ENCODE measurements at regions not wholly inside any gene's neighbourhood (a gene's known extent, or its start where the extent isn't known, plus 50 kb on each side); places are given as distances from the start of the nearest gene placed in this dataset.

DNA sequence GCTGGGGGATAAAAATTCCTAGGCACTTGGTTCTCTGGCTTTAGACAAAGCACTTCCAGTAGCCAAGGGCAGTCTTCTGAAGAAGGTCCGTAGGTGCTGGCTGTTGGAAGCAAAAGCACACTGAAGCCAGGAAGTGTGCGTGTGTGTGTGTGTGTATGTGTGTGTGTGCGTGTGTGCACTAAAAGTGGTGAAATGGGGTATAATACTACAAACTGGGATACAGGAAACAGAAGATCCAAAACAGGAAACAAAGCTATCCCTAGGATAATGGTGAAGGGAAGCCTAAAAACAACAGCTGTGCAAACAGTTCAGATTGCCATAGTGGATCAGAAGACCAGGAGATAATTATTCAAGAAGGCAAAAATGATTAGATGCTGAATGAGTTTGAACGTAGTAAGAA lies 103.4 kb downstream of the IL20RB start:
- Histone ChIP-seq H3K4me1 (ENCODE audit: control insufficient read depth, insufficient read depth, low read length, poor library complexity, severe bottlenecking) (no peaks in the 10 kb centered on the region), H3K27ac (ENCODE audit: low read depth, low read length, severe bottlenecking) (no peak overlapping the region), H3K4me3 (ENCODE audit: extremely low read depth, insufficient read depth, low read length, poor library complexity, severe bottlenecking) (no peak overlapping the region), H3K9me3 (ENCODE audit: control insufficient read depth, low read length) (no peaks in the 10 kb centered on the region), H3K36me3 (ENCODE audit: control insufficient read depth, insufficient read depth, low read length) (no peaks in the 10 kb centered on the region)
- WGBS, 2 experiments (ENCODE audit: insufficient coverage in 2 of 2): 79 to 86% methylated on average over 3 to 4 of the region's 4 CpGs

DNA sequence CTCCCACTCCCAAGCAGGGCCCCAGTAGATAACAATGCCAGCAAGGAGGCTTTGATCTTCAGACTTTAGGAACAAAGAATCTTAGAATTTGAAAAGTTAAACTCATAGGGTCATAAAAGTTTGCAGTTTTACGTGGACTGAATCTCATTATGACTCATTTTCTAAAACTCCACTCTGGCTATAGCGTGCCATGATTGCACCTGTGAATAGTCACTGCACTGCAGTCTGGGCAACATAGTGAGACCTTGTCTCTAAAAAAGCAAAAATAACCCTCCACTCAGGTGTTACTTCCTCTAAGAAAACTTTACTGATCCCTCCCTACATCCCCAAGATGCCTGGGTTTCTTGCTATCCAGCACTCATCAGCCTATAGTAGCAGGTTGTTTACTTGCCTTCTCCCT lies 104.5 kb downstream of the IL20RB start:
- H3K9me3 ChIP-seq (ENCODE audit: control insufficient read depth, low read length): no peaks in the 10 kb centered on the region
- no peaks in the 10 kb centered on the region for H3K36me3 ChIP-seq (ENCODE audit: control insufficient read depth, insufficient read depth, low read length)
- no peaks in the 10 kb centered on the region for H3K4me1 ChIP-seq (ENCODE audit: control insufficient read depth, insufficient read depth, low read length, poor library complexity, severe bottlenecking)
- no peak overlapping the region for H3K4me3 ChIP-seq (ENCODE audit: extremely low read depth, insufficient read depth, low read length, poor library complexity, severe bottlenecking)
- WGBS, 2 experiments (ENCODE audit: insufficient coverage in 2 of 2): 85 to 94% methylated on average over 2 of the region's 2 CpGs
- no peak overlapping the region for H3K27ac ChIP-seq (ENCODE audit: low read depth, low read length, severe bottlenecking)

DNA sequence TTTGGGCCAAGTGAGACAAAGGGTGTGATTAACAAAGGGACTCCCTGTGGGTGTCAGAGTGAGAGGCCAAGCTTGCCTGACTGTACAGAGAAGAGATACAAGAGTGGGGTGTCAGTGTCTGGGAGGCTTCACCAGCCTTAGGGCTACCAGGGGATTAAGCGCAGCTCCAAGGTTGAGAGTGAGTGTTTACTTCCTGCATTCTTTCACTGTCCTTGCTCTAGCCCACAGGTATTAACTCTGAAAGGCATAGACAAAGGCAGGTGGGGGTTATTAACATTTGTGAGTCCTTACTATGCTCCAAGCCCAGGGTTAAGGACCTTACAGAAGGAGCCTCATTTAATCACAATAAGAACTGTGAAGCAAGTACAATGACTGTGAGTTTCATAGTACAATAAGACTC lies 107.6 kb downstream of the IL20RB start:
- H3K4me1 ChIP-seq (ENCODE audit: control insufficient read depth, insufficient read depth, low read length, poor library complexity, severe bottlenecking): no peaks in the 10 kb centered on the region
- WGBS, 2 experiments (ENCODE audit: insufficient coverage in 2 of 2): no CpG with 5 or more reads among the region's 1 CpG
- no peaks in the 10 kb centered on the region for H3K9me3 ChIP-seq (ENCODE audit: control insufficient read depth, low read length)
- no peaks in the 10 kb centered on the region for H3K36me3 ChIP-seq (ENCODE audit: control insufficient read depth, insufficient read depth, low read length)
- no peak overlapping the region for H3K4me3 ChIP-seq (ENCODE audit: extremely low read depth, insufficient read depth, low read length, poor library complexity, severe bottlenecking)
- H3K27ac ChIP-seq (ENCODE audit: low read depth, low read length, severe bottlenecking): no peak overlapping the region

DNA sequence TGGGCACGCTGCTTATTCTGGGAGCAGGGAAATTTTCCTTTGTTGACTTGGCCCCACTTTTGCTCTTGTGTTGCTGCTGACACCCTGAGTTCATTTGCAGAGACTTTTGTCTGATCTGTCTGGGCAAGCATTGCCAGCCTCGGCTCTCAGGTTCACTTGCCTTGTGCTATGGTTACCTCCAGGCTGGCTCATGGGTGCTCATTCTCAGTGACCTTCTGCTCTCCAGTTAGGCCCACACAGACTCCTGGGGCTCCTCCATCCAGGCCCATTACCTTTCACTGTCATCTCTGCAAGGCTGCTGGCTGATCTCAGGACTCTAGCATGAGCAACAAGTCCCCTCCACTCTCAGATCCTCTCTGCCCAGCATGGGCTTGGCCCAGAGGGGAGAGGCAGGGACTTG lies 108.3 kb downstream of the IL20RB start:
- WGBS, 2 experiments (ENCODE audit: insufficient coverage in 2 of 2): 75 to 91% methylated on average over 2 of the region's 2 CpGs
- Histone ChIP-seq H3K36me3 (ENCODE audit: control insufficient read depth, insufficient read depth, low read length) (no peaks in the 10 kb centered on the region), H3K9me3 (ENCODE audit: control insufficient read depth, low read length) (no peaks in the 10 kb centered on the region), H3K4me3 (ENCODE audit: extremely low read depth, insufficient read depth, low read length, poor library complexity, severe bottlenecking) (no peak overlapping the region), H3K27ac (ENCODE audit: low read depth, low read length, severe bottlenecking) (no peak overlapping the region), H3K4me1 (ENCODE audit: control insufficient read depth, insufficient read depth, low read length, poor library complexity, severe bottlenecking) (no peaks in the 10 kb centered on the region)

DNA sequence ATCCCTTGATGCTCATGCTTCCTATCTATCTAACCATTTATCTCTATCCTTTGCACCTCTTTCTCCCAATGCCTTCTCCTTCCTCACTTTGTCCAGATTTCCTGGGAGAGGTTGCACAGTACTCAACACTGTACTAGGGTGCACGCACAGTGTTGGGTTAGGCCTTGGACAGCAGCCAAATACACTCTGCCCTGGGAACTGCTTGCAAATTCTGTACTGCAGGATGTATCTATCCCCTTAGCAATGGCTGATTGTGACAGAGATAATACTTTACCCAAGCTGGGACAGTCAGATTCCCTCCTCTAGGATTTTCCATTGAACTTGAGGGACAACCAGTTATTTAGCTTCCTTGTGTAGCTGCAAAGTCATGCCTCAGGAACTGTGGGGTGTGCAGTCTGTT lies 113.3 kb downstream of the IL20RB start:
- Histone ChIP-seq H3K27ac (ENCODE audit: low read depth, low read length, severe bottlenecking) (no peak overlapping the region), H3K9me3 (ENCODE audit: control insufficient read depth, low read length) (no peaks in the 10 kb centered on the region), H3K36me3 (ENCODE audit: control insufficient read depth, insufficient read depth, low read length) (no peaks in the 10 kb centered on the region), H3K4me1 (ENCODE audit: control insufficient read depth, insufficient read depth, low read length, poor library complexity, severe bottlenecking) (no peaks in the 10 kb centered on the region), H3K4me3 (ENCODE audit: extremely low read depth, insufficient read depth, low read length, poor library complexity, severe bottlenecking) (no peak overlapping the region)
- 100% methylated on average over 1 of the region's 1 CpG for WGBS, 2 experiments (ENCODE audit: insufficient coverage in 2 of 2)

DNA sequence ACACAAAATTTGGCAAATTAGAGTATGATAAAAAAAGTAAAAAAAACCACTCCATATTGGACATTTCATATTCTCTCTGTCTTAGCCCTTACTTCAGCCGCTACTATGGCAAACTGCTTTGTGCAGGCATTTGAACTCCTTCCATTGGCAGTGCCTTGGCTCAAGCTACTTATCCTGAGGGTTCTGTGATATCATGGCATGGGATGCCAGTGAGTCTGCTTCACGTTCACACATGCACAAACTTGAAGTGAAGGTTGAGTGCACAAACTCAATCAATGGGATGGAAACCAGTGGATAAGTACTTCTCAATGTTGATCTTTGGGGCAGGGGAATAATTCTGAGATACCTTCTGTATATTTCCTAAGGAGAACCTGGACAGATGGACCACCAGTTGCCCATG lies 117.2 kb downstream of the IL20RB start:
- H3K36me3 ChIP-seq (ENCODE audit: control insufficient read depth, insufficient read depth, low read length): no peaks in the 10 kb centered on the region
- 100% methylated on average over 1 to 2 of the region's 2 CpGs for WGBS, 2 experiments (ENCODE audit: insufficient coverage in 2 of 2)
- H3K9me3 ChIP-seq (ENCODE audit: control insufficient read depth, low read length): no peaks in the 10 kb centered on the region
- no peak overlapping the region for H3K4me3 ChIP-seq (ENCODE audit: extremely low read depth, insufficient read depth, low read length, poor library complexity, severe bottlenecking)
- H3K27ac ChIP-seq (ENCODE audit: low read depth, low read length, severe bottlenecking): no peak overlapping the region
- no peaks in the 10 kb centered on the region for H3K4me1 ChIP-seq (ENCODE audit: control insufficient read depth, insufficient read depth, low read length, poor library complexity, severe bottlenecking)

DNA sequence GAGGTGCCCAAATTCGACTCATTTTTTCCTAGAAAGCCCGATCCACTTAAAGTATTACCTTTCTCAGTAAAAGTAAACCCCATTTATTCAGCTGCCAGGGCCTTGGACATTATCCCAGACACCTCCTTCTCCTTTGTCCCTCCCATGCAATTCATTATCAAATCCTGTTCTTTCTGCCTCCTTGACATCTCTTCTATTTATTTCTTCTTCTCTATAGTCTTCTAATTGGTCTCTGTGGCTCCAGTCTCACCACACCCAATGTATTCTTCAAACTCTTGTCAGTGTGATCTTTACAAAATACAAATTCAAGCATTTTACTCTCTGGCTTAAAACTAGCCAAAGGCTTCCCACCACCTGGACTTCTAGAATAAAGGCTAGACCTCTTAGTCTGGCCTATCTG lies 120.3 kb downstream of the IL20RB start:
- 71 to 100% methylated on average over 2 of the region's 2 CpGs for WGBS, 2 experiments (ENCODE audit: insufficient coverage in 2 of 2)
- no peaks in the 10 kb centered on the region for H3K9me3 ChIP-seq (ENCODE audit: control insufficient read depth, low read length)
- no peaks in the 10 kb centered on the region for H3K4me1 ChIP-seq (ENCODE audit: control insufficient read depth, insufficient read depth, low read length, poor library complexity, severe bottlenecking)
- H3K36me3 ChIP-seq (ENCODE audit: control insufficient read depth, insufficient read depth, low read length): no peaks in the 10 kb centered on the region
- H3K4me3 ChIP-seq (ENCODE audit: extremely low read depth, insufficient read depth, low read length, poor library complexity, severe bottlenecking): no peak overlapping the region
- no peak overlapping the region for H3K27ac ChIP-seq (ENCODE audit: low read depth, low read length, severe bottlenecking)

DNA sequence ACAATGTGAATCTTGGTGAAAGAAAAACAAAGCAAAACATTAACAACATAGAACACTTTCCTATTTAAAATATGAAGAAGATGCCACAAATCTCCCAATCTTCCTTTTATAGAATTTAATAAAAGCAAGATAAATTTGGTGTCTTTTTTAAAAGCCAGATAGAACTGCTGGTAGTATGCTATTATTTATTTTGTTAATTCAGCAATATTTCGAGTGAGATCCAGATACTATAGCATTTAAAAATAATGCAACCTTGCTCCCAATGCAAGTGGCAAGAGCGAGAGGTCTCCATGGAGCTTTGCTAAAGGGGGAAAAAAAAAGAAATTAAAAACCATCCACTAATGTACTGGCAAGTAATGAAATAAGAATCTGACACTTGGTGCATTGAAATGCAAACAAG lies 121.8 kb downstream of the IL20RB start:
- Histone ChIP-seq H3K4me1 (ENCODE audit: control insufficient read depth, insufficient read depth, low read length, poor library complexity, severe bottlenecking) (no peaks in the 10 kb centered on the region), H3K36me3 (ENCODE audit: control insufficient read depth, insufficient read depth, low read length) (no peaks in the 10 kb centered on the region), H3K9me3 (ENCODE audit: control insufficient read depth, low read length) (no peaks in the 10 kb centered on the region), H3K27ac (ENCODE audit: low read depth, low read length, severe bottlenecking) (no peak overlapping the region), H3K4me3 (ENCODE audit: extremely low read depth, insufficient read depth, low read length, poor library complexity, severe bottlenecking) (no peak overlapping the region)
- no CpG with 5 or more reads among the region's 2 CpGs for WGBS, 2 experiments (ENCODE audit: insufficient coverage in 2 of 2)

DNA sequence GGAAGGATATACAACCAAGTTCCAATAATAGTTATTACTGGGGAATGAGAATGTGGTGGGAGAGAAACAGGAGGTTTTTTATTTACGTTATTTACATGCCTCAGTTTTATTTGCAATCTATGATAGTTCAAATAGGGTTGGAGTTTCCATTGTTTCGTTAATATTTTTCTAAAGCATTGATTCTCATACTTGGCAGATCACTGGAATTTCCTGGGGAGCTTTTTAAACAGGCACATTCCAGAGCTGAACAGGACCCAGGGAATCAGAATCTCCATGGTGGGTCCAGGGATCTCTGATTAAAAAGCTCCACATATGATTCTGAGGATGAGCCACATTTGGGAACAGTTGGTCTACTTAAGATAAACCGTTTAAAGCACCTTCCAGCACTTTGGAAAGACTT lies 123.9 kb downstream of the IL20RB start:
- Histone ChIP-seq H3K27ac (ENCODE audit: low read depth, low read length, severe bottlenecking) (no peak overlapping the region), H3K9me3 (ENCODE audit: control insufficient read depth, low read length) (no peaks in the 10 kb centered on the region), H3K36me3 (ENCODE audit: control insufficient read depth, insufficient read depth, low read length) (no peaks in the 10 kb centered on the region), H3K4me1 (ENCODE audit: control insufficient read depth, insufficient read depth, low read length, poor library complexity, severe bottlenecking) (no peaks in the 10 kb centered on the region), H3K4me3 (ENCODE audit: extremely low read depth, insufficient read depth, low read length, poor library complexity, severe bottlenecking) (no peak overlapping the region)
- 89% methylated on average over 1 of the region's 3 CpGs; no CpG with 5 or more reads in 1 of the 2 experiments for WGBS, 2 experiments (ENCODE audit: insufficient coverage in 2 of 2)

DNA sequence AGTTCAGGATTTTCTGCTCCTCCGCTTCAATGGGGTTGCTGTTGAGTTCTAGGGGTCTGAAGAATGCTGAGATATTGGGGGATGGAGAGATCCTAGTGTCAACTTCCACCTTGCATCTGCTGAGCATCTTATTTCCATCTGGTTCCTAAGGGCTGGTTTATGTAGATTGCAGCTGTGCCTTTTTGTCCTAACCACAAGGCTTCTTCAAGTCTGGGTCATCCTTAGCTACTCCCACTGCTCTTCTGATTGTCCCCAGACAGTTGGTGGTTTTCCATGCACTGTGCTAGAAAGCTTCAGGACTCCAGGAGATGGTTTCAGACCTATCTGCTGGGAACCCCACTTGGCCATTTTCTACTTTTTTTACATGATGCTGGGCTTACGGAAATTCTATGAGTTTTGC lies 125.0 kb downstream of the IL20RB start:
- Histone ChIP-seq H3K9me3 (ENCODE audit: control insufficient read depth, low read length) (no peaks in the 10 kb centered on the region), H3K36me3 (ENCODE audit: control insufficient read depth, insufficient read depth, low read length) (no peaks in the 10 kb centered on the region), H3K4me3 (ENCODE audit: extremely low read depth, insufficient read depth, low read length, poor library complexity, severe bottlenecking) (no peak overlapping the region), H3K27ac (ENCODE audit: low read depth, low read length, severe bottlenecking) (no peak overlapping the region), H3K4me1 (ENCODE audit: control insufficient read depth, insufficient read depth, low read length, poor library complexity, severe bottlenecking) (no peaks in the 10 kb centered on the region)
- WGBS, 2 experiments (ENCODE audit: insufficient coverage in 2 of 2): 86 to 100% methylated on average over 1 of the region's 2 CpGs

DNA sequence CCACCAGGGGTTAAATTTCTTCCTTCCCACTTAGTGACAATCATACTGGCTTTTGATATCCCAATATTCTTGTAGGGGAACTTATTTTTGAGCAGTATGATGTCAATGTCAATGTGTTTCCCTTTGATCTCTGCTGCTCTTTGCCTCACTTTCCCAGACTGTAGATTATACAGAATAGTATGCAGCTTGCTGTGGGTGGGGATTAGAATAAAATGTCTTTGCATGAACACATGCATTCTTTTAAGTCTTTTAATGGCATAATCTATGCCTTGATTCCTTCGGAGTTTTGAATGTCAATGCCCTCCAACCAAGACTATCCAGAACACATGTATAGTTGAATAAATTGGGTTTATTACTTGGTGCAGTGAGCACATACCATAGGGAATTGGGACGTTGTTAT lies 125.5 kb downstream of the IL20RB start:
- no peaks in the 10 kb centered on the region for H3K9me3 ChIP-seq (ENCODE audit: control insufficient read depth, low read length)
- H3K27ac ChIP-seq (ENCODE audit: low read depth, low read length, severe bottlenecking): no peak overlapping the region
- H3K4me3 ChIP-seq (ENCODE audit: extremely low read depth, insufficient read depth, low read length, poor library complexity, severe bottlenecking): no peak overlapping the region
- H3K4me1 ChIP-seq (ENCODE audit: control insufficient read depth, insufficient read depth, low read length, poor library complexity, severe bottlenecking): no peaks in the 10 kb centered on the region
- H3K36me3 ChIP-seq (ENCODE audit: control insufficient read depth, insufficient read depth, low read length): no peaks in the 10 kb centered on the region
- WGBS, 2 experiments (ENCODE audit: insufficient coverage in 2 of 2): 83 to 100% methylated on average over 1 of the region's 2 CpGs

DNA sequence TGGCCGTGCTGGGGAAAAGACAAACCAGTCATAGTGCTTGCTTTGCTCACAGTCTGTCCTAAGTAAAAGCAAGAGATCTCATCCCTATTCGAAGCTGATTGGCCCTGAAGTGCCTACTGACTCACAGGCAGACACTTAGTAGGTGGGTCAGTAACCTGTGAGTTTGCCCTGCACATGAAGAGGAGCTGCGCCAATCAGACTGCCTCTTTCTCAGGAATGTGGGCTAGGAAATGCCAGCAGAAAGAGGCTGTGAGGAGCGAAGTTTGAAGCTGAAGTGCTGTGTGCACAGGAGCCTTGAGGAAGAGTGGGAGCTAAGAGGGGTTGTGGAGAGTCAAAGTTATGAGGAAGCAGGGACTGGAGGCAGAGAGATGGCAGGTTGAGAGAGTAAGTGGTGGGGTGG lies 126.8 kb downstream of the IL20RB start:
- 81 to 89% methylated on average over 4 of the region's 4 CpGs for WGBS, 2 experiments (ENCODE audit: insufficient coverage in 2 of 2)
- Histone ChIP-seq H3K27ac (ENCODE audit: low read depth, low read length, severe bottlenecking) (no peak overlapping the region), H3K4me1 (ENCODE audit: control insufficient read depth, insufficient read depth, low read length, poor library complexity, severe bottlenecking) (no peaks in the 10 kb centered on the region), H3K36me3 (ENCODE audit: control insufficient read depth, insufficient read depth, low read length) (no peaks in the 10 kb centered on the region), H3K4me3 (ENCODE audit: extremely low read depth, insufficient read depth, low read length, poor library complexity, severe bottlenecking) (no peak overlapping the region), H3K9me3 (ENCODE audit: control insufficient read depth, low read length) (no peaks in the 10 kb centered on the region)
